WTC11 (cell line): ENCODE measurements at regions not wholly inside any gene's neighbourhood (a gene's known extent, or its start where the extent isn't known, plus 50 kb on each side); places are given as distances from the start of the nearest gene placed in this dataset.

Source experiments
- ATAC-seq: fragments of 200-7000 bp; cut with Tn5 transposase; 2 replicates; pipeline ENCODE4 v1.10.0; 2021; ENCODE audit warnings: mild to moderate bottlenecking, moderate library complexity
- CTCF ChIA-PET: fragments of 300-600 bp; sonication (Branson Sonifier 250); formaldehyde crosslinking; loops from one replicate; lab custom pipeline; 2021; ENCODE audit warnings: antibody characterized with exemption; lab: Charles Lee
- POLR2A ChIA-PET: fragments of 350-600 bp; sonication (Branson Sonifier 250); formaldehyde crosslinking; loops from one replicate; lab custom pipeline; 2021; ENCODE audit warnings: antibody characterized with exemption; lab: Charles Lee
- DNase-seq: peaks from one replicate; pipeline ENCODE4 v3.0.0; 2021; ENCODE audit warnings: low spot score
- H3K27ac Mint-ChIP-seq: 2 replicates; pipeline ENCODE4 v1.8.0; 2021; ENCODE audit warnings: mixed read lengths
- H3K27me3 Mint-ChIP-seq: 2 replicates; pipeline ENCODE4 v1.8.0; 2021; ENCODE audit warnings: low read depth, mild to moderate bottlenecking, moderate library complexity, mixed read lengths
- H3K36me3 Mint-ChIP-seq: 2 replicates; pipeline ENCODE4 v1.8.0; 2021; ENCODE audit warnings: mixed read lengths
- H3K4me1 Mint-ChIP-seq: 2 replicates; pipeline ENCODE4 v1.8.0; 2022; ENCODE audit warnings: mixed read lengths
- H3K4me3 Mint-ChIP-seq: 2 replicates; pipeline ENCODE4 v1.8.0; 2021; ENCODE audit warnings: mild to moderate bottlenecking, moderate library complexity, mixed read lengths
- H3K9me3 Mint-ChIP-seq: 2 replicates; pipeline ENCODE4 v1.8.0; 2021; ENCODE audit warnings: mixed read lengths
- ATF1 ChIP-seq: sonication (generic); formaldehyde crosslinking; IDR thresholded peaks from 2 replicates; pipeline ENCODE4 v1.8.1; 2023; ENCODE audit warnings: mild to moderate bottlenecking, moderate library complexity, missing genetic modification reagents
- ELF4 ChIP-seq: sonication (generic); formaldehyde crosslinking; IDR thresholded peaks from 2 replicates; pipeline ENCODE4 v1.8.1; 2022; ENCODE audit warnings: low read depth, mild to moderate bottlenecking, moderate library complexity, missing genetic modification reagents
- FOXP1 ChIP-seq: sonication (generic); formaldehyde crosslinking; IDR thresholded peaks from 2 replicates; pipeline ENCODE4 v1.8.0; 2022; ENCODE audit warnings: missing genetic modification reagents, mild to moderate bottlenecking, moderate library complexity, borderline replicate concordance
- GTF2I ChIP-seq: fragments of 250-450 bp; sonication (Bioruptor Pico); conservative IDR thresholded peaks from 2 replicates; pipeline ENCODE4 v1.4.0; 2021; ENCODE audit warnings: mild to moderate bottlenecking
- HMGXB4 ChIP-seq: sonication (generic); formaldehyde crosslinking; IDR thresholded peaks from 2 replicates; pipeline ENCODE4 v1.8.1; 2023; ENCODE audit warnings: mild to moderate bottlenecking, moderate library complexity, missing genetic modification reagents
- JUN ChIP-seq: sonication (generic); formaldehyde crosslinking; IDR thresholded peaks from 2 replicates; pipeline ENCODE4 v1.8.0; 2023; ENCODE audit warnings: mild to moderate bottlenecking, missing genetic modification reagents
- OVOL2 ChIP-seq: fragments of 250-450 bp; sonication (Bioruptor Pico); IDR thresholded peaks from 2 replicates; pipeline ENCODE4 v1.9.0; 2021; ENCODE audit warnings: mild to moderate bottlenecking, borderline replicate concordance
- PREB ChIP-seq: sonication (generic); formaldehyde crosslinking; IDR thresholded peaks from 2 replicates; pipeline ENCODE4 v1.8.1; 2022; ENCODE audit warnings: mild to moderate bottlenecking, missing genetic modification reagents, moderate library complexity, borderline replicate concordance
- STAT6 ChIP-seq: sonication (generic); formaldehyde crosslinking; conservative IDR thresholded peaks from 2 replicates; pipeline ENCODE4 v1.8.1; 2023; ENCODE audit warnings: mild to moderate bottlenecking, low read depth, missing genetic modification reagents, moderate library complexity
- TP53 ChIP-seq: sonication (generic); formaldehyde crosslinking; IDR thresholded peaks from 2 replicates; pipeline ENCODE4 v1.8.1; 2023; ENCODE audit warnings: mild to moderate bottlenecking, missing genetic modification reagents
- ZMAT4 ChIP-seq: fragments of 250-450 bp; sonication (Bioruptor Pico); IDR thresholded peaks from 2 replicates; pipeline ENCODE4 v1.9.0; 2021; ENCODE audit warnings: mild to moderate bottlenecking
- ZNF121 ChIP-seq: sonication (generic); formaldehyde crosslinking; IDR thresholded peaks from 2 replicates; pipeline ENCODE4 v1.8.0; 2023; ENCODE audit warnings: missing genetic modification reagents
- ZNF219 ChIP-seq: sonication (generic); formaldehyde crosslinking; IDR thresholded peaks from 2 replicates; pipeline ENCODE4 v1.8.0; 2023; ENCODE audit warnings: missing genetic modification reagents, mild to moderate bottlenecking, borderline replicate concordance
- ZNF416 ChIP-seq: fragments of 250-450 bp; sonication (Bioruptor Pico); IDR thresholded peaks from 2 replicates; pipeline ENCODE4 v1.9.0; 2021; ENCODE audit warnings: mild to moderate bottlenecking, inconsistent platforms
- ZNF423 ChIP-seq: fragments of 250-450 bp; sonication (Bioruptor Pico); IDR thresholded peaks from 2 replicates; pipeline ENCODE4 v2.1.2; 2022; ENCODE audit warnings: mild to moderate bottlenecking, moderate library complexity
- TF ChIP-seq, protein P1 (sequence below): fragments of 250-450 bp; sonication (Bioruptor Pico); IDR thresholded peaks from 2 replicates; pipeline ENCODE4 v1.9.0; 2021; ENCODE audit warnings: mild to moderate bottlenecking, borderline replicate concordance
- TF ChIP-seq, protein P2 (sequence below): sonication (generic); formaldehyde crosslinking; IDR thresholded peaks from 2 replicates; pipeline ENCODE4 v1.8.0; 2023; ENCODE audit warnings: mild to moderate bottlenecking, missing genetic modification reagents
- TF ChIP-seq, protein P3 (sequence below): sonication (generic); formaldehyde crosslinking; IDR thresholded peaks from 2 replicates; pipeline ENCODE4 v1.8.1; 2022; ENCODE audit warnings: low read depth, mild to moderate bottlenecking, moderate library complexity, missing genetic modification reagents, borderline replicate concordance
- TF ChIP-seq, protein P4 (sequence below): sonication (generic); formaldehyde crosslinking; IDR thresholded peaks from 2 replicates; pipeline ENCODE4 v1.8.1; 2023; ENCODE audit warnings: mild to moderate bottlenecking, missing genetic modification reagents, moderate library complexity

DNA sequence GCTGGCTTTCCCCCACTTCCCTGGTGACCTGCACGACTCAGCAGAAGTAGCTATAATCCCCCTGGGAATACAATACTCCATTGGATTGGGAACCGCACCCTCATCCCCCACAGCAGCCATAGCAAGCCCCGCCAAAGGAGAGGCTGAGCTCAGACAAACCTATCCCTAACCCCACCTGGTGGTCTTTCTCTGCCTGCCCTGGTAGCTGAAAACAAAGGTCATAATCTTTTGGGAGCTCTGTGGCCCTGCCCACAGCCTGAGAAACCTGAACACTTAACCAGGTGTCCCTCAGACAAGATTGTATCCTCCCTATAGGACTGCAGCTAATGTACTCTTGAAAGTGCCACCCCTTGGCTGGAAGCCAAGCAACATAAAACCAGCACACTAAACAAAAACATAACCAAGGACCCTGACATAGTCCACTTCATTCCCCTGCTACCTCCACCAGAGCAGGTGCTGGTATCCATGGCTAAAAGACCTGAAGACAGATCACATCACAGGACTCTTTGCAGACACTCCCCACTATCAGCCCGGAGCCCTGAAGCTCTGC, 71.6 kb upstream of the RUNX1 start (continued):
- TF ChIP-seq HMGXB4 (CRISPR knock-in tag) (no peak), GTF2I (CRISPR knock-in tag) (no peak), ZNF121 (CRISPR knock-in tag) (no peak), ELF4 (no peak), FOXP1 (CRISPR knock-in tag) (no peak), STAT6 (no peak), ATF1 (CRISPR knock-in tag) (no peak)
- TF ChIP-seq, protein P1, sequence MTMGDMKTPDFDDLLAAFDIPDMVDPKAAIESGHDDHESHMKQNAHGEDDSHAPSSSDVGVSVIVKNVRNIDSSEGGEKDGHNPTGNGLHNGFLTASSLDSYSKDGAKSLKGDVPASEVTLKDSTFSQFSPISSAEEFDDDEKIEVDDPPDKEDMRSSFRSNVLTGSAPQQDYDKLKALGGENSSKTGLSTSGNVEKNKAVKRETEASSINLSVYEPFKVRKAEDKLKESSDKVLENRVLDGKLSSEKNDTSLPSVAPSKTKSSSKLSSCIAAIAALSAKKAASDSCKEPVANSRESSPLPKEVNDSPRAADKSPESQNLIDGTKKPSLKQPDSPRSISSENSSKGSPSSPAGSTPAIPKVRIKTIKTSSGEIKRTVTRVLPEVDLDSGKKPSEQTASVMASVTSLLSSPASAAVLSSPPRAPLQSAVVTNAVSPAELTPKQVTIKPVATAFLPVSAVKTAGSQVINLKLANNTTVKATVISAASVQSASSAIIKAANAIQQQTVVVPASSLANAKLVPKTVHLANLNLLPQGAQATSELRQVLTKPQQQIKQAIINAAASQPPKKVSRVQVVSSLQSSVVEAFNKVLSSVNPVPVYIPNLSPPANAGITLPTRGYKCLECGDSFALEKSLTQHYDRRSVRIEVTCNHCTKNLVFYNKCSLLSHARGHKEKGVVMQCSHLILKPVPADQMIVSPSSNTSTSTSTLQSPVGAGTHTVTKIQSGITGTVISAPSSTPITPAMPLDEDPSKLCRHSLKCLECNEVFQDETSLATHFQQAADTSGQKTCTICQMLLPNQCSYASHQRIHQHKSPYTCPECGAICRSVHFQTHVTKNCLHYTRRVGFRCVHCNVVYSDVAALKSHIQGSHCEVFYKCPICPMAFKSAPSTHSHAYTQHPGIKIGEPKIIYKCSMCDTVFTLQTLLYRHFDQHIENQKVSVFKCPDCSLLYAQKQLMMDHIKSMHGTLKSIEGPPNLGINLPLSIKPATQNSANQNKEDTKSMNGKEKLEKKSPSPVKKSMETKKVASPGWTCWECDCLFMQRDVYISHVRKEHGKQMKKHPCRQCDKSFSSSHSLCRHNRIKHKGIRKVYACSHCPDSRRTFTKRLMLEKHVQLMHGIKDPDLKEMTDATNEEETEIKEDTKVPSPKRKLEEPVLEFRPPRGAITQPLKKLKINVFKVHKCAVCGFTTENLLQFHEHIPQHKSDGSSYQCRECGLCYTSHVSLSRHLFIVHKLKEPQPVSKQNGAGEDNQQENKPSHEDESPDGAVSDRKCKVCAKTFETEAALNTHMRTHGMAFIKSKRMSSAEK (CRISPR knock-in tag) = no peak

DNA sequence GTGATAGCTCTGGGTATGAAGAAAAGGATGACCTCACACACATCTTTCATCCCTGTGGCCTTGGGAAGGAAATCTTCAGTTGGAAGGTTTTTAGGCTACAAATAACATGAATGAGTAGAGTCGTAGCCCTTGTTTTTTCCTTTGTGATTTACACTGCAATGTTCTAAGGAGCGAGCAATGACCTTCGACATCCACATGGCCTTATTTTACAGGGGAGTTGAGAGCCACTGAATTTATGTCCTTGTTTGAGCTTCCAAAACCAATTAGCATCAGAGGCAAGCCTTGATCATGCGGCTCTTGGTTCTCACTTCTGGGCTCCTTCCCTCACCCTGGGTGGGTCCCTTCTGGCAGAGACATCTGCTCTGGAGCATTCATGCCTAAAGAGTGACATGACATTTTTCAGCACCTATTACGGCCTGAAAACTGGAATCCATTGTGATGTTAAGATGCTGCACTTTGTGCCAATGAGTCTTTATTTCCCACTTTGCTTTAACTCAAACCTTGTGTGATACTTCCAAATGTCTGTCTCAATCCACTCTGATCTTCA, 70.5 kb upstream of the RUNX1 start:
- H3K4me3 Mint-ChIP-seq = no peak overlapping the region
- no peak for DNase-seq
- H3K27me3 Mint-ChIP-seq = no peaks in the 10 kb centered on the region; the same call in 1 of the 2 replicates
- no peak for ATAC-seq
- H3K27ac Mint-ChIP-seq = no peak overlapping the region
- peaks cover 8% of the 10 kb centered on the region; the same call in 1 of the 2 replicates for H3K4me1 Mint-ChIP-seq
- H3K36me3 Mint-ChIP-seq = no peaks in the 10 kb centered on the region
- peaks cover 16% of the 10 kb centered on the region for H3K9me3 Mint-ChIP-seq
- ChIA-PET CTCF (interaction anchor here (1.0 to 1.7 kb wide), 3 partner anchors 230 to 374 kb away, joined by 3 to 7 read pairs (median 7); no protein-coding TSS in a partner anchor), POLR2A (no interaction called here)
- TF ChIP-seq, protein P2, sequence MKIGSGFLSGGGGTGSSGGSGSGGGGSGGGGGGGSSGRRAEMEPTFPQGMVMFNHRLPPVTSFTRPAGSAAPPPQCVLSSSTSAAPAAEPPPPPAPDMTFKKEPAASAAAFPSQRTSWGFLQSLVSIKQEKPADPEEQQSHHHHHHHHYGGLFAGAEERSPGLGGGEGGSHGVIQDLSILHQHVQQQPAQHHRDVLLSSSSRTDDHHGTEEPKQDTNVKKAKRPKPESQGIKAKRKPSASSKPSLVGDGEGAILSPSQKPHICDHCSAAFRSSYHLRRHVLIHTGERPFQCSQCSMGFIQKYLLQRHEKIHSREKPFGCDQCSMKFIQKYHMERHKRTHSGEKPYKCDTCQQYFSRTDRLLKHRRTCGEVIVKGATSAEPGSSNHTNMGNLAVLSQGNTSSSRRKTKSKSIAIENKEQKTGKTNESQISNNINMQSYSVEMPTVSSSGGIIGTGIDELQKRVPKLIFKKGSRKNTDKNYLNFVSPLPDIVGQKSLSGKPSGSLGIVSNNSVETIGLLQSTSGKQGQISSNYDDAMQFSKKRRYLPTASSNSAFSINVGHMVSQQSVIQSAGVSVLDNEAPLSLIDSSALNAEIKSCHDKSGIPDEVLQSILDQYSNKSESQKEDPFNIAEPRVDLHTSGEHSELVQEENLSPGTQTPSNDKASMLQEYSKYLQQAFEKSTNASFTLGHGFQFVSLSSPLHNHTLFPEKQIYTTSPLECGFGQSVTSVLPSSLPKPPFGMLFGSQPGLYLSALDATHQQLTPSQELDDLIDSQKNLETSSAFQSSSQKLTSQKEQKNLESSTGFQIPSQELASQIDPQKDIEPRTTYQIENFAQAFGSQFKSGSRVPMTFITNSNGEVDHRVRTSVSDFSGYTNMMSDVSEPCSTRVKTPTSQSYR (CRISPR knock-in tag) = no peak
- TF ChIP-seq ZNF423 (CRISPR knock-in tag) (no peak), ZMAT4 (no peak), TP53 (no peak), ZNF416 (no peak), PREB (CRISPR knock-in tag) (no peak), OVOL2 (CRISPR knock-in tag) (no peak), ZNF219 (CRISPR knock-in tag) (no peak), JUN (CRISPR knock-in tag) (no peak)
- TF ChIP-seq, protein P3, sequence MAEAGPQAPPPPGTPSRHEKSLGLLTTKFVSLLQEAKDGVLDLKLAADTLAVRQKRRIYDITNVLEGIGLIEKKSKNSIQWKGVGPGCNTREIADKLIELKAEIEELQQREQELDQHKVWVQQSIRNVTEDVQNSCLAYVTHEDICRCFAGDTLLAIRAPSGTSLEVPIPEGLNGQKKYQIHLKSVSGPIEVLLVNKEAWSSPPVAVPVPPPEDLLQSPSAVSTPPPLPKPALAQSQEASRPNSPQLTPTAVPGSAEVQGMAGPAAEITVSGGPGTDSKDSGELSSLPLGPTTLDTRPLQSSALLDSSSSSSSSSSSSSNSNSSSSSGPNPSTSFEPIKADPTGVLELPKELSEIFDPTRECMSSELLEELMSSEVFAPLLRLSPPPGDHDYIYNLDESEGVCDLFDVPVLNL = no peak
- TF ChIP-seq, protein P4, sequence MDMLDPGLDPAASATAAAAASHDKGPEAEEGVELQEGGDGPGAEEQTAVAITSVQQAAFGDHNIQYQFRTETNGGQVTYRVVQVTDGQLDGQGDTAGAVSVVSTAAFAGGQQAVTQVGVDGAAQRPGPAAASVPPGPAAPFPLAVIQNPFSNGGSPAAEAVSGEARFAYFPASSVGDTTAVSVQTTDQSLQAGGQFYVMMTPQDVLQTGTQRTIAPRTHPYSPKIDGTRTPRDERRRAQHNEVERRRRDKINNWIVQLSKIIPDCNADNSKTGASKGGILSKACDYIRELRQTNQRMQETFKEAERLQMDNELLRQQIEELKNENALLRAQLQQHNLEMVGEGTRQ (CRISPR knock-in tag) = no peak
